ENCODE measurements at regions not wholly inside any gene's neighbourhood (a gene's known extent, or its start where the extent isn't known, plus 50 kb on each side); places are given as distances from the start of the nearest gene placed in this dataset.
"Not testable (repeated sequence)": the region's sequence is repeated elsewhere in the genome, so short reads cannot be mapped to it uniquely, and the experiment has no call there.

DNA sequence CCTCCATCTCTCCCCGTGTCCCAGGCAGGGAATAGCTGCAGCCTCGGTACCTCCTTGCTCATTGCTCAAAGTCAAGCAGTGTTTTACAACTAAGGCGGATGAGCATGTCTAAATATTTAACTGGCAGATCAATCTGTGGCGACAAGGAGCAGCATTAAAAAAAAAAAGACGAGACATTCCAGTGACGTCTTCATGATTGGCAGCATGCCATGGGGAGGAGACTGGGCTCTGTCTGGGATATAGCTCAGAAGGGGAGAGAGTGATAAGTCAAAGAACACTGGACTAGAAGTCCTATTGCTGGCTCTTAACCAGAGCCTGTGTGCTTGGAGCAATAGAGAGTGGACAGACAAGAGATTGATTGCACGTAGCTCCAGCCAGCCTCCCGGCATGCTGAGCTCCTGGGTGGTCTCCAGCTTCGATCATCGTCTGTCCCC is 287.5 kb upstream of the PODXL start:
- no peak for DNase-seq

DNA sequence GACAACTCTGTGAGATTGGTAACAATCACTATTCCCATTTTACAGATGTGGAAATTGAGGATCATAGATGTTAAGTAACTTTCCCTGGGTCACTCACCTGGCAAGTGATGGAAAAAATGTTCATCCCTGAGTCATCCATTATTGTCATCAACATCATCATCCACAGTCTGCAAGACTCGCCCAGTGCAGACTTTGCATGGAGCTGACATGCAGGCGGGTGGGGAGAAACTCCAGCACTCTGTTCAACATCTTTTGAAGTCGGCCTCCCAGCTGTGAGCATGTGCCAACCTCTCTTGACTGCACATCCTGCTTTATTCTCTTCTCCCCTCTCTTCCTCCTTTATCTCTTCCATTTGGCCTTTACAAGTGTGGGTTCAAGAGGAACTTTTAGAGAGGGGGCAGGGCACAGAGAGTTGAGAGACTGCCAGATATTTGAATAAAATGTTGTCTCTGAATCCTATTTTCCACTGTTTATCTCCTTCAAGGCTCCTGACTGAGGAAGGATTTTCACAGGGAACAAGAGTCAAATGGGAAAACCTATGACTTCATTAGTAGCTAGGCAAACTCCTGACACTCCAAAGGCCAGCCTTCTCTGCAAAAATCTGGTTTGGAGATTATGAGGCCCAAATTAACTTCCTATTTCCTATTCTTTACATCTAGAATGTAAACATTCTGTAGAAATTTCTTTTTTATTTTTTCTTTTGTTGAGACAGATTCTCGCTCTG is 283.7 kb upstream of the PODXL start:
- DNase-seq: no peak

DNA sequence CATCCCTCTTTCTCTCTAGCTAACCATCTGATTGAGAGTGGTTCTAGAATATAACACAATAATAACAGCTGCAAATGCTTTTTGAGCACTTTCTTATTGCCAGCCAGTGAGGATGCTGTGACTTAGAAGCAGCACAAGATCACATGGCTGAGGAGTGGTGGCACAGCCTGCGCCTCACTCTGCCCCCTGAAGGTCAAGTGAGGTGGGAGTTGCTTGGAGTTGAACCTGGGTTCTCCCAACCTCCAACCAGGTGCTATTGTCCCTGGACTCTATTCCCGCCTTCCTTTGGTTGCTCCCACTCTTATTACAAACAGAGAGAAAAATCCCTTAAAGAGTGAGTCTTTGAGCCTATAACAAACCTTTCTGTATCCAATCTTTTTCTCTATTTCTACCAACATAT is 280.3 kb upstream of the PODXL start:
- no peak for DNase-seq

DNA sequence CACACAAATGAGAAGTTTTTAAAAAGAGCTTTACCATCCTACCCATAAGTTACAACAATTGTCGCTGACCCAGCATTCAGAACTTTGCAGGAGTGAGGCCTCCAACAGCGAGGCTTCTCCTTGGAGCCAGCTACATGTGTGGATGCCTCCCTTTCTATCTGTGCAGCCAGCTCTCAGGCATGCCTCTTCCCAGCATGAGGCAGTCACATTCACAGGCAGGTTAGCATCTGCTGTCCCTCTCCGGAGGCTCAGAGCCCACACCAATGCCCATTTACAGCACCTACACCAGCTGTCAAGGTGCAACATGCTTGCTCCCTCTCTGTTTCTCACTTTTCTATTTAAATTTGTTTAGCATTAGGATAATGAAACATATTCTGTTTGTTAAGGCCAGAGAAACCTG is 278.7 kb upstream of the PODXL start:
- DNase-seq: no peak

DNA sequence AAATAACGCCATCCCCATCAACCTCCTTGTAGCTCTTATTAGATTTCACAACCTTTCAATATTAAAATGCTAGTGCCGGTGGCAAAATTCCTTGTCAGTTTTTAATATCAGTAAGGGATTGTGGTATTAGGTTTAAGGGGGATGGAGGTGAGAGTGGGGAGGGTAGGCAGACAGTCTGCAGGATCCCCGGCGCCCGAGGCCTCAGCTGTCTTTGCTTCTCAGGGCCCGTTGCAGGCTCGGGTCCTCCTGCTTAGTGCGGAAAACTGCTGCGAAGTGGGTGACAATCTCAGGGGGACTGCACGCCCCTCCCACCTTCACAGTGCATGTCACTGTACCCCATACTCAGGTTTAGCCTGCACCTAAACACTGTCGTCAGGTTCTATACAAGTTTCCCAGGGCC is 274.3 kb upstream of the PODXL start:
- no peak for DNase-seq

DNA sequence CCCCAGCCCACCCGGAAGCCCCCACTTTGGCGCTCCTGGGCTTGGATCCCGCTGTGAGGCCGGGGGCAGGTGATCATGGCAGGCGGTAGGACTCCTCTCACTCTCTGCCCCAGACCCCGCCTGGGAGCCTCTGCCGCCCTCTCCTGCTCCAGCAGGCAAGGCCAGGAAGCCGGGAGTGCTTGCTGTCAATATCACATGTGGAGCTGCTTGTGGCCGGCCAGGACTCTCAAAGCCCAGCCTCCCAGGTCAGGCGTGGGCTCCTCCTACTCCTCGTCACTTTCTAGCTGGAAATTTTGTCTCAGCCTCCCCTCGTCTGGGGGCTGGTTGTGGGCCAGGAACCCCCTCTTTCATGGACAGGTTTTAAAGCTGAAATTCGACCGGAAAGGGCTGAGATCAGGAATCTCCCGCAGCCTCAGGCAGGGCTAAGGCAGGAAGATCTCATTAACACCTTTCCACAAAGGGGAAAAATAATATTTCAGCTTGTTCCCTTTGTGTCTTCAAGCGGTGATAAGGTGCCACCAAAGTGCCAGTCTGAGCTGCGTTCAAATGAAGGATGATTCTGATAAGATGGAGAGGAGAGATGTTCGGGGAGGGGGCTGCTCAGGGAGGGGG is 273.6 kb upstream of the PODXL start:
- DNase-seq: peak; percentile 93

DNA sequence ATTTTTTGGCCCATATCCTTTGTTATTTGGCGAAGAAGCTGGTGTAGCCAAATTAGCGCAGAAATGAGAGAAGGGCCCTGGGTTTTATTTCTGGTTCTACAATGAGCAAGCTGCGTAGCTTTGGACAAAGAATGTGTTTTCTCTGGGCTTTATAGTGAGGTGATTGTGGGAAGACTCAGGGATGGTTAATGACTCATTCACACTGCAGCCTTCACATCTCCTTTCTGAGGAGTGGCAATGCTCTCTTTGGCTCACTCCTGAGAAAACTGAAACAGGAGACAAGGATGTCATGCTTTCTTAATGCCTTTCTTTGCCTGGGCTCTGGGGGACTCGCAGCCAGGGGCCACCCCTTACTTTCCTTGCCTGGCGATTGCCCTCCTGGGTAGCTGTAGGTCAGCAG is 271.0 kb upstream of the PODXL start:
- no peak for DNase-seq

DNA sequence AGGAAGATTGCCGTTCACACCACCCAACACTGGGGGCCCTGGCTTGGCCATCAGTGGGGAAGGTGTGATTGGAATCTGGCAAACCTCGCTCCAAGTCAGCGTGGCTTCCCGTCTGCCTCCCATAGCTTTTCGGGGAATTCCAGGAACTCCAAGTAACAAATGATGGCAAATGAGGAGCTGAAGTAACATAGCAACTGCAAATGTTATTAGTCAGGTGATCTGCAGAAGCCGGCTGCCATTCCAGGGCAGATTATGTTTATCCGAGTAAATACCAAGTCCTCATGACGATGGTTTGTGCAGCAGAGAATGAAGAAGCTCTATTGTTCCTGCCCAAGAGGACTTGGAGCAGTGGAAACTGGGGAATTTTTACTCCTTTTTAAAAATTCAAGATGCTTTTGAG is 270.5 kb upstream of the PODXL start:
- no peak for DNase-seq

DNA sequence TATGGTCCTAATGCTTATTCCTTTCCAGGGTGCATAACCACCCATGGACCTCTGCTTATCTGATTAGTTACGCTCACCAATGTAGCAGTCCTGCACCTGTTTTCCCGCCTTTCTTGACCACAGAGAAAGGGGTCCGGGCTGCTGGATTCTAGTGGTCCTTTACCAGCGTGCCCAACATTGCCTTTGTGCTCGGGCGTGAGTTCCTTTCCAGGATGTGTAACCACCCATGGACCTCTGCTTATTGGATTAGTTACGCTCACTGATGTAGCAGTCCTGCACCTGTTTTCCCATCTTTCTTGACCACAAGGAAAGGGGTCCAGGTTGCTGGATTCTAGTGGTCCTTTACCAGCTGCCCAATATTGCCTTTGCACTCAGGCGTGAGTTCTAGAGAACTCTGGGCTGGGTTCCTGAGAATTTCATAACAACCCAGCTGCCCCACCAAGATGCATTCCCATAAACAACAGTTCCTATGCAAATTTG is 267.6 kb upstream of the PODXL start:
- DNase-seq: not testable (repeated sequence)

DNA sequence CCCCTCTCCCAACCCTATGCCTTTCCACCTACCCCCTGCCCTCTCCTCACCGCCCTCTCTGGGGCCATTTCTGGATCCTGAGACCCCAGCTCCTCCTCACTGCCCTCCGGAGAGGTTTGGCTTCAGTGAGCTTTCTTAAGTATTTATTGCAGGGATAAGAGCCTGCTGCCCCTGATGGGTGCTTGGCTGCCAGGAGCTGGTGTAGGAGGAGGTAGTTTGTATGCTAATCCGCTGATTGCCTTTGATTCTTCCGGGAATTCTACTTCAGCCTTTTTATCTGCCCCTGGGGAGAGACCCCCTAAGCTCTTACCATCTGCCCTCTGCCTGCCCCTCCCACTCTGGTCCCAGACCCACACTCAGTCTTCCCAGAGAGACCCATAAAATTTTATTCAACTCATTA is 263.5 kb upstream of the PODXL start:
- DNase-seq: no peak

DNA sequence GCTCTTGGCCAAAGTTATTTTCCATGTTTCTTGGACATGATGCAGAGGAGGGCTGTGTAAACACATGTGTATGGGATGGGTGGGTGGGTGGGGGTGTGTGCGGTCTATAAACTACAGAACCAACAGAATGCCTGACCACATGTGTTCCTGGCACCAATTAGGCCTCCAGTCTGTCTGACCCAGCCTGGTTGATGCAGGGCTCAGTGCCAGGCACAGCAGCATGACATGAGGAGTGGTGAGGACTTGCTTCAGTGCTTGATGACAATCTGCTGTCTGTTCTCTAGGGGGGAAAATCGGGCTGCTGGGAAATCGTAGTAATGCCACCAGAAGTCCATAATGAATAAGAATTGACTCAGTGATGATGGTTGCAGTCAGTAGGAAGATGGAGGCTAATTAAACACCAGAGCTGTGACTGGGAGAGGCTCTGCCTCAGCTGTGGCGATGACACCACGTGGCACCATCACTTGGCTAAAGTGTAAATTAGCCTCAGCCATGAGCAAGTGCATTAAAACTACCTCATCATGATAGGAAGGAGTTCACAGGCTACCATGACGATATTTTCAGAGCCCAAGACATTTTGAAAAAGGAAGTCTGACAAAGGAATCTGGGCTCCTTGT is 260.1 kb upstream of the PODXL start:
- DNase-seq: no peak

DNA sequence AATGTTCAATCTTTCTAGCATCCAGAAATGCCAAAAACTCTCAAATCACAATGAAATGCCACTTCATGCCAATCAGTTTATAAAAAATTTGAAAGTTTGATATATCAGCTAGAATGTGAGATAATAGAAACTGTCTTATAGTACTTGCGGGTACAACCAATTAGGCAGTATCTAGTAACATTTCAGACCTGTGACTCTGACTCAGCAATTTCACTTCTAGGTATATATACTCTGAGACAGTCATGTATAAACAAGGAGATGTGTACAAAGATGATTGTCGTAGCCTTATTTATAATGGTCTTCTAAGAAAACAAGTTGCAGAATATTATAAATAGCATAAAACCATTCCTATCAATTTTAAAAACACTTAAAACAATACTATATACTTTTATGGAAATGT is 252.3 kb upstream of the PODXL start:
- DNase-seq: no peak

DNA sequence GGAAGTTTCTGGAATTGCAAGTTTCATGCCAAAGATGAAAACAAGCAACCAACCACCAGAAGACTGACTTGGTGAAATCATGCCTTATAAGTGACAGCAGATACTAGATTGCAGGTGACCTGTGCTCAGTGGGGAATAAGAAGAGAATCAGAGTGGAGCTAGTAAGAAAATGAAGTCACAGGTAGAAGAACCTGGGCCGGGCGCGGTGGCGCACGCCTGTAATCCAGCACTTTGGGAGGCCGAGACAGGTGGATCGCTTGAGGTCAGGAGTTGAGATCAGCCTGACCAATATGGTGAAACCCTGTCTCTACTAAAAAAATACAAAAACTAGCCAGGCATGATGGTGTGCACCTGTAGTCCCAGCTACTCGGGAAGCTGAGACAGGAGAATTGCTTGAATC is 251.7 kb upstream of the PODXL start:
- peak; percentile 4 for DNase-seq

DNA sequence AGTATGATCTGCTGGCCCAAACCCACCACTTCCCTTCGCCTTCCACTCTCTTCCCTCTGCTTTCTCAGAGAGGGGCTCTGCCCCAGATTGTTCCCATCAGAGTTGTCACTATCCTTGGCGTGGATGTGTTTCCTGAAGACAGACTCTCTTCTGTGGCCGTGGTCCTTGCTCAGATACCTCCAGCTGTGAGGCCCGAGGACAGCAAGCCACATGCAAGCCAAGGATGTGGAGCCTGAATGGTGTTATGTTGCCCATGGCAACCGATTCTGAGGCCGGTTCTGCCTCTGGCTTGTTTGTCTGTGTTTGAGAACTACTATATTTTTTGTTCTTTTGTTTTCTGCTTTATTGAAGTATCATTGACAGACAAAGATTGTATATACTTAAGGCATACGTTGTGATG is 247.4 kb upstream of the PODXL start:
- no peak for DNase-seq

DNA sequence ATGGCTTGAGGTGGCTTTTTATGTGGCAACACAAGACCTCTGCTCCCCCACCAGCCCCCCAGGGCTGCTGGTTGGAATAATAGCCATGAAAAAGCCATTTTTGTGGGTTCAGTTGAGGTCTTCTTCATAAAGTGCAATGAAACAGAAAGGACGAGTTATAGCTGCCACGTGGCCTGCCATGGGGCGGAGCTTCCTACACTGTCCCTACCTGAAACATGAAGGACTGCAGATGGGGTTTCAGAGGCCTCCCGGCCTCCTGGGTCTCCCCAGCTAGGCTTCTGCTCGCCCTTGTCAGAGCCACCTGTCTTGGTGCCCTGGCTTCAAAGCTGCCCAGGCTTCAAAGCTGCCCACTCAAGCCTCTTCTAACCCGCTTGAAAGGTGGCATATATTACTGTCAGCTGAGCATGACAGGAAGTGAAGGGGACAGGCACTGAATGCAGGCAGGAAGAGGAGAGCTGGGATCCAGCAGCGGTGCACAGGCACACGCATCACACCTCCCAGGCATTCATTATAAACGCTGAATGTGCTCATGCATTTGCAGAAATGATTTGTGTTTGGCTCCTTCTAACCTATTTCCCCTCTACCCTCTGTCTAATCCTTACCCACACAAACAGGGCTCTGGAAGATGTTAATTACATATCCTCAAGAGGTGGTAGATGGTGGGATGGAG is 245.9 kb upstream of the PODXL start:
- DNase-seq: no peak

DNA sequence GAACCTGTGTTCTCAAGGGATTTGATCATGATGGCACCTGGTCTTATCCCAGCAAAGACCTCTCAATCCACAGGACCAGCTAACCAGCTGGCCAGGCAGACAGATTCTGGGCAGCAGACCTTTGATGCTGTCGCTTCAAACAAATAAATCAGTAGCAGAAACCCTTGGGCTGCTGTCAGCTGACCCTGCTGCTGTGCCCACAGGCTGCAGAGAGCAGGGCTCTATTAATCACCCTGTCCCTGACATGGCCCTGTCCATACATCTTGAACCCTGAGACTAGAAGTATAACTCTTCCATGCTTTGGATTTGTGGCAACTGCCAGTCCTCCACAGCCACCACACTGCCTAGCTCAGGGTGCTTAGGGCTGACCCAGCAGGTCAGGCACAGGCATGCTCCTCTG is 244.1 kb upstream of the PODXL start:
- DNase-seq: no peak

DNA sequence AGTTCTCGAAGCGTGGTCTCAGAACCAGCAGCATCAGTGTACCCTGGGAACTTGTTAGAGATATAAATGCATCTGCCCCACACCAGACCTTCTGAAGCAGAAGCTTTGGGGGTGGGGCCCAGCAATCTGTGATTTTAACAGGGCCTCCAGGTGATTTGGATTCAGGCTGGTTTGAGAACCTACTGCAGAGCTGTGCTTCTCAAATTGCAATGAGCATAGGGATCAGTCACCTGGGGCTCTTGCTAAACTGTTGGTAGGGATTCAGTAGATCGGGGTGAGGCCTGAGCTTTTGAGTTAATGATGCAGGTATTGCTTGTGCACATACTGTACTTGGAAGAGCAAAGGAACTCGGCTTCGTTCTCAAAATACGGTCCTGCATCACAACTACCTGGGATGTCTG is 243.6 kb upstream of the PODXL start:
- no peak for DNase-seq

DNA sequence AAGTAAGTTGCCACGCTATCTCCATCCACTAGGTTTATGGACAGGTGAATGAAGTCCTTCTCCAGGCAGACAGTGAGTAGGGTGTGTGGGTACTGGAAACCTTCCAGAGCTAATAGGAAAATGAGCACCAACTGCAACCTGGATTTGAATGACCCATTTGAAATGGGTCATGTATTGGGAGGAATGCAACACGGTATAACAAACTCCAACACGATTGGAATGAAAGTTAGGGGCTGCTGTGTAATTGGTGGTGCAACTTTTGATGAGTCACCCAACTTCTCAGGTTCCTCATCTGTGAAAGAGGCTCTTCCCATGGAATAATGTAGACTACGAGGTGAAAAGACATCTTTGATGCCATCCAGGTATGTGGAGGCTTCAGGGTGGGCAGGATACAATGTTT is 241.4 kb upstream of the PODXL start:
- no peak for DNase-seq

DNA sequence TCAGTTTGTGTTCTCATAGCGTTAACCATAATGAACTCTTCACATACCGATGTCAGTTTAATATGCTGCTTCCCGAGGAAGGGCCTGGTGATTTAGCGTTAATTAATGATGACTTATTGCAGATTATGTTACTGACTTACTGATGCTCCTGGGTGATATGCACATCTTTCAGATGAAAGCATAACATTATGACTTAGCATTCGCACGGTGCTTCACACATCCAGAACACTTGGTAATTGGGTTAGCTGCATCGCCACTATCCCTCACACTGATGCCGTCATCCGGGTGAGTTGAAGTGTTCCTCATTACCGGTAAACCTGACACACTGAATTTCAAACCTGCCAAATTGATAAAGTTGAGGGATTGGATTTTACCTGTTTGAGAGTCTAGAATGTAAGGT is 239.0 kb upstream of the PODXL start:
- DNase-seq: no peak

DNA sequence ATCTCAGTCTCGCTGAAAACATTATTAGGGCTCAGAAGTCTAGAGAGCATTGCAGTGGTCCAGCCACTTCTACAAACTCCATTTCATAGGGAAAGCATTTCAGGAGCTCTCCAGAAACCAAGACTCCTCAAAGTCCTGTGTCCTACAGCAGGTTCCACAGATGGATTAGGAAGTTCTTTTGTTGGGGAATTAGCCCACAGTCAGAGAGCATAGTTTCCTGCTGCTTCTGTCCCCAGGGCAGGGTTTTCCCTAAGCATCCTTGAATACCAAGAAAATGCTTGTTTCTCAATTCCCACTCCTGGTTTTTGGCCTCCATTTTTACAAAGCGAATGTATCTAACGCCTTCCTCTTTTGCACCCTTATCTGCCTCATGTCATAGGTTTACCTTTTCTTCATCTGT is 235.9 kb upstream of the PODXL start:
- no peak for DNase-seq

DNA sequence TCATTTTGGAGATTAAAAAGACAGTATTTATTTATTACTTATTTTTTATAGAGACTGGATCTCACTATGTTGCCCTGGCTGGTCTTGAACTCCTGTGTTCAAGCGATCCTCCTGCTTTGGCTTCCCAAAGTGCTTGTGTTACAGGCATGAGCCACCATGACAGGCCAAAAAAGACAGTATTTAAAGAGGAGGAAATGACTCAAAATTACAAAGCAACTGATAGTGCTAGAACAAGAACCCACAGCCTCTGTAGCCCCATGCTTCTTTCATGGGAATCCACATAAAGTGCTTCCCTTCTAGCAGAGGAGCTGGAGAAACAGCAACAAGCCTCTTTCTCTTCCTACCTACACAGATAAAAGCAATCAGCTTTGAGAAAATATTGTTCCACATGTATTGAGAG is 230.7 kb upstream of the PODXL start:
- no peak for DNase-seq

DNA sequence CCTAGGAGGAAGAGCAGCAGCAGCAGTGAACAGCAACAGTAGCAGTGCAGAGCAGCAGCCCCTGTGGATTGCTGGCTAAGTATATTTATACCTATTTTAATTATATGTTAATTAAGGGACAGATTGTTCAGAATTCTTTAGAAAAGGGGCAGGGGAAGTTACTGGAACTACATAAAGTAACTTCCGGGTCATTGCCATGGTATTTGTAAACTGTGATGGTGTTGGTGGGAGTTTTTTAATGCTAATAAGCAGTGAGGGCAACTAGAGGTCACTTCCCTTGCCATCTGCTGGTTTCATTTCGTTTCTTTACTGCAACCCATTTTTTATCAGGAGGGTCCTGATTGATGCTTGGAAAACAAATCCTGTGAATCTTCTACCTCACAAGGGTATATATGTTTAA is 229.8 kb upstream of the PODXL start:
- DNase-seq: no peak

DNA sequence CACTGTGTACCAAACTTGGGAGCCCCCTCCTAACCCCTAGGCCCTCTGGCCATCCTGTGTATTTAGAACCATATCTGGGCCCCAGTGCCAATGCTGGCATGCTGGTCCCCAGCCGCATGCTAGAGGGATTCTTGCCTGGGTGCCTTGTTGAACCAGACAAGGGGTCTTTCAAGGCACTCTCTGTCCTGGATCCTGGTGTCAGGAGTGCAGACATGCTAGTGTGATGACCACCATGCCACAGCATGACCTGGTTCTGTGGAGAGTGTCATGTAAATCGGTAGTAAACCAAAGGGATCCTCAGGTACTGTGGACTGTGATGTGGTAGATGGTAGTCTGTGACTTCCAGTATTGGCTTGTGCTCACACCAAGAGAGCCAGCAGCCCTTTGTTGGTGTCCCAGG is 222.2 kb upstream of the PODXL start:
- peak; percentile 35 for DNase-seq

Measured in islet precursor cell (in vitro differentiated cells).